ENCODE measurements at regions not wholly inside any gene's neighbourhood (a gene's known extent, or its start where the extent isn't known, plus 50 kb on each side); places are given as distances from the start of the nearest gene placed in this dataset.

GRCh38 chr6:25217829-25218228 lies 61.3 kb upstream of the CARMIL1 start:
- no peak for ATAC-seq
- Histone ChIP-seq H3K79me2 (ENCODE audit: control insufficient read depth, insufficient read depth, low read length) (no peaks in the 10 kb centered on the region), H3K9me3 (replicated peaks; ENCODE audit: control insufficient read depth, insufficient read depth, low read length) (no peaks in the 10 kb centered on the region), H3K4me3 (no peak overlapping the region), H3K4me2 (ENCODE audit: control insufficient read depth, insufficient read depth) (no peak overlapping the region), H4K20me1 (ENCODE audit: control insufficient read depth, insufficient read depth) (no peaks in the 10 kb centered on the region; the same call in 1 of the 2 replicates), H2AFZ (ENCODE audit: control insufficient read depth, low read depth, low read length) (no peak overlapping the region), H3K27me3 (replicated peaks in 1 of 2; ENCODE audit: control insufficient read depth in 2 of 2, insufficient read depth in 2 of 2, low read length in 1 of 2) (no peaks in the 10 kb centered on the region), H3K36me3 (ENCODE audit: control insufficient read depth in 2 of 2, insufficient read depth in 2 of 2, low read length in 1 of 2) (no peaks in the 10 kb centered on the region), H3K9ac (ENCODE audit: control insufficient read depth, insufficient read depth, low read length) (no peak overlapping the region), H3K27ac (ENCODE audit: control insufficient read depth, insufficient read depth) (no peak overlapping the region), H3K4me1 (ENCODE audit: control insufficient read depth, insufficient read depth, low read length) (no peaks in the 10 kb centered on the region)
- 58% methylated on average over 3 of the region's 3 CpGs for WGBS (ENCODE audit: insufficient coverage, insufficient replicate concordance, low lambda C conversion rate, missing lambda C conversion rate)
- TF ChIP-seq RAD51 (IDR thresholded peaks at IDR 0.05) (no peak), TCF7 (IDR thresholded peaks at IDR 0.05; ENCODE audit: borderline replicate concordance) (no peak), SP1 (IDR thresholded peaks at IDR 0.05; ENCODE audit: low read depth, low read length) (no peak), CBX3 (IDR thresholded peaks at IDR 0.05; ENCODE audit: borderline replicate concordance, low read depth) (no peak), HDAC6 (IDR thresholded peaks at IDR 0.05; ENCODE audit: unreplicated experiment) (no peak), SUZ12 (IDR thresholded peaks at IDR 0.05; ENCODE audit: unreplicated experiment) (no peak), NBN (IDR thresholded peaks at IDR 0.05) (no peak), BHLHE40 (IDR thresholded peaks at IDR 0.05; ENCODE audit: borderline replicate concordance in 1 of 2, low read depth in 2 of 2, low read length in 1 of 2) (no peak), EGR1 (IDR thresholded peaks at IDR 0.05; ENCODE audit: borderline replicate concordance in 1 of 2, low read depth in 2 of 2, low read length in 2 of 2) (no peak), MEF2A (IDR thresholded peaks at IDR 0.05; ENCODE audit: insufficient read depth, low read depth, low read length) (no peak), ETV6 (conservative IDR thresholded peaks at IDR 0.05 in 1 of 2, IDR thresholded peaks at IDR 0.05 in 1 of 2; ENCODE audit: borderline replicate concordance in 1 of 2, low read depth in 1 of 2) (no peak), YY1 (IDR thresholded peaks at IDR 0.05; ENCODE audit: low read depth, low read length) (no peak), RAD21 (IDR thresholded peaks at IDR 0.05; ENCODE audit: insufficient read depth, low read depth, low read length) (no peak)
- in situ Hi-C loops (cut with MboI) (no loop called here), intact Hi-C loops (cut with micrococcal nuclease; ENCODE audit: unreplicated experiment) (no loop called here)
- no peak for FAIRE-seq
- ChIA-PET SMC1A (ENCODE audit: uncharacterized antibody, unreplicated experiment) (interaction anchor here (1.1 kb wide), 1 partner anchor 18 kb away, joined by 3 read pairs; no protein-coding TSS in a partner anchor), CTCF (no interaction called here), POLR2A (no interaction called here), RAD21 (ENCODE audit: unreplicated experiment) (no interaction called here)
- no peak for DNase-seq (ENCODE audit: low read depth, low spot score)
- BruUV-seq (replicated peaks), result no TSS peak

Measured in GM12878 (cell line).